ENCODE measurements at regions not wholly inside any gene's neighbourhood (a gene's known extent, or its start where the extent isn't known, plus 50 kb on each side); places are given as distances from the start of the nearest gene placed in this dataset.
"Not testable (repeated sequence)": the region's sequence is repeated elsewhere in the genome, so short reads cannot be mapped to it uniquely, and the experiment has no call there.

DNA sequence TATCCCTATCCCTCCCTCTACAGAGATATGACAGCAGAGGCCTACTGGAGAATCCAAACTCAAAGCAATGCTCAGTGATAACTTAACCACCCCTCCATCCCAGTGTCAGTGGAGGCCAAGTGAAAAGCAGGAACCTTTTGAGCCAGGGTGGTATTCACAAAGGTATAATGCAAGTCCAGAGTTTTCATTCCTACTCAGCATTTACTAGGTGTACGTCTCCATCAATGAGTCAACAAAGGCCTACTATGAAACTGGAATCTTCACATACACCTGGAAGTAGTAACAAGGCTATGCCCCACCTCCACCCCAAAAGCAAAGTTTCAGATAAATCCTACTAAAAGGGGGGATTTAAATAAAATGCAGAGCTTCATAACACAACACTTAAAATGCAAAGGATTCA is 4761.7 kb upstream of the OR11H1 start:
- peaks cover 14% of the 10 kb centered on the region for H3K9me3 ChIP-seq (ENCODE audit: low read length)
- H3K4me1 ChIP-seq (ENCODE audit: low read length); H3K36me3 ChIP-seq (ENCODE audit: insufficient read depth, low read length); H2AFZ ChIP-seq (ENCODE audit: low read length); H3K27me3 ChIP-seq (ENCODE audit: low read length); H3K9me2 ChIP-seq (replicated peaks; ENCODE audit: insufficient read depth, low read length); H3K27ac ChIP-seq (ENCODE audit: low read length); H4K20me1 ChIP-seq (ENCODE audit: insufficient read depth, low read depth, low read length); H3K4me3 ChIP-seq (ENCODE audit: low read length); H3K4me2 ChIP-seq (ENCODE audit: low read depth, low read length, poor library complexity, severe bottlenecking); H3K79me2 ChIP-seq (ENCODE audit: low read length); DNase-seq; H3K9ac ChIP-seq (ENCODE audit: low read length): not testable (repeated sequence)

DNA sequence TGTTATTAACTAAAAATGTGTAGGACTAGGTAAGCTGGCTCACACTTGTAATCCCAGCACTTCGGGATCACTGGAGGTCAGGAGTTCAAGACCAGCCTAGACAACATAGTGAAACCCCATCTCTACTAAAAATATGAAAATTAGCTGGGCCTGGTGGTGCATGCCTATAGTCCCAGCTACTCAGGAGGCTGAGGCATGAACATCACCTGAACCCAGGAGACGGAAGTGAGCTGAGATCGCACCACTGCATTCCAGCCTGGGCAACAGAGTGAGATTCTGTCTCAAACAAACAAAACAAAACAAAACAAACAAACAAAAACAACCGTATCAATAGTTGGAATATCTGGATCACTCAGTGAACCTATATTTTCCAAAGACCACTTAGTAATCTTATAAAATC is 4759.1 kb upstream of the OR11H1 start:
- H3K9ac ChIP-seq (ENCODE audit: low read length); H2AFZ ChIP-seq (ENCODE audit: low read length); H3K4me3 ChIP-seq (ENCODE audit: low read length); H4K20me1 ChIP-seq (ENCODE audit: insufficient read depth, low read depth, low read length); H3K27me3 ChIP-seq (ENCODE audit: low read length); H3K36me3 ChIP-seq (ENCODE audit: insufficient read depth, low read length); H3K4me2 ChIP-seq (ENCODE audit: low read depth, low read length, poor library complexity, severe bottlenecking); DNase-seq; H3K9me2 ChIP-seq (replicated peaks; ENCODE audit: insufficient read depth, low read length); H3K27ac ChIP-seq (ENCODE audit: low read length); H3K79me2 ChIP-seq (ENCODE audit: low read length); H3K4me1 ChIP-seq (ENCODE audit: low read length): not testable (repeated sequence)
- H3K9me3 ChIP-seq (ENCODE audit: low read length), result peaks cover 25% of the 10 kb centered on the region

GRCh38 chr22:10771744-10772143 is 4756.2 kb upstream of the OR11H1 start:
- not testable (repeated sequence) for H3K9ac ChIP-seq (ENCODE audit: low read length); H3K4me1 ChIP-seq (ENCODE audit: low read length); H3K36me3 ChIP-seq (ENCODE audit: insufficient read depth, low read length); H4K20me1 ChIP-seq (ENCODE audit: insufficient read depth, low read depth, low read length); H3K4me2 ChIP-seq (ENCODE audit: low read depth, low read length, poor library complexity, severe bottlenecking); H3K79me2 ChIP-seq (ENCODE audit: low read length); H3K4me3 ChIP-seq (ENCODE audit: low read length); H3K27ac ChIP-seq (ENCODE audit: low read length); H2AFZ ChIP-seq (ENCODE audit: low read length); H3K9me2 ChIP-seq (replicated peaks; ENCODE audit: insufficient read depth, low read length); H3K27me3 ChIP-seq (ENCODE audit: low read length); DNase-seq
- peaks cover 35% of the 10 kb centered on the region for H3K9me3 ChIP-seq (ENCODE audit: low read length)

DNA sequence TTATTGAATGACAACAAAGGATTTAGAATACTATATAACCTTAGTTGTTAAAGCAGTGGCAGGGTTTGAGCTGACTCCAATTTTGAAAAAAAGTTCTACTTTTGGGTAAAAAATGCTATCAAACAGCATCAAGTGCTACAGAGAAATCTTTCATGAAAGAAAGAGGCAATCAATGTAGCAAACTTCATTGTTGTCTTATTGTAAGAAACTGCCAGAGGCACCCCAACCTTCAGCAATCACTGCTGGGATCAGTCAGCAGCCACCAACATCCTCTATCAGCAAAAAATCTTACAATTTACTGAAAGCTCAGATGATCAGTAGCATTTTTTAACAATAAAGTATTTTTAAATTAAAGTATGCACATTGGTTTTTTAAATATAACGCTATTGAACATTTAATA is 4754.7 kb upstream of the OR11H1 start:
- H3K9ac ChIP-seq (ENCODE audit: low read length); H3K9me2 ChIP-seq (replicated peaks; ENCODE audit: insufficient read depth, low read length); H3K27me3 ChIP-seq (ENCODE audit: low read length); H3K4me2 ChIP-seq (ENCODE audit: low read depth, low read length, poor library complexity, severe bottlenecking); DNase-seq; H3K36me3 ChIP-seq (ENCODE audit: insufficient read depth, low read length); H3K27ac ChIP-seq (ENCODE audit: low read length); H3K4me3 ChIP-seq (ENCODE audit: low read length); H3K79me2 ChIP-seq (ENCODE audit: low read length); H4K20me1 ChIP-seq (ENCODE audit: insufficient read depth, low read depth, low read length); H3K4me1 ChIP-seq (ENCODE audit: low read length); H2AFZ ChIP-seq (ENCODE audit: low read length): not testable (repeated sequence)
- H3K9me3 ChIP-seq (ENCODE audit: low read length), result peaks cover 33% of the 10 kb centered on the region

DNA sequence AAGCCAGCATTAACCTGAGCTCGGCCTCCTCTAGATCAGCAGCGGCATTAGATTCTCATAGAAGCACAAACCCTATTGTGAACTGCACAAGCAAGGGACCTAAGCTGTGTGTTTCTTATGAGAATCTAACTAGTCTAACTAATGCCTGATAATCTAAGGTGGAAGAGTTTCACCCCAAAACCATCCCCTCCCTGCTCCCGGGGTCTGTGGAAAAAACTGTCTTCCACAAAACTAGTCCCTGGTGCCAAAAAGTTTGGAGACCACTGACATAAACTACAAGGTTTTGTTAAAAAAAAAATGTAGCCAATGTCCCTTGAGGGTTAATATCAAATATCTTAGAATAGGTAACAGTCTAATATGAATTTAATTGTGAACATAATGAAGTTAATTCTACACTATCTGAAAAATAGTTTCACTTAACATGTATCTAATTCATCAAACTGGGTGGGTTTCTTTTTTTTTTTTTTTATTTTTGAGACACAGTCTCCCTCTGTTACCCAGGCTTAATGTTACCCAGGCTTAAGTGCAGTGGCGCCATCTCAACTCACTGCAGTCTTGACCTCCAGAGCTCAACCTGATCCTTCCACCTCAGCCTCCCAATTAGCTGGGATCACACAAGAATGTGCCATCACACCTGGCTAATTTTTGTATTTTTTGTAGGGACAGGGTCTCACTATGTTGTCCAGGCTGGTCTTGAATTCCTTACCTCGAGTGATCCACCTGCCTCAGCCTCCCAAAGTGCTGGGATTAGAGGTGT is 4752.2 kb upstream of the OR11H1 start:
- H3K27ac ChIP-seq (ENCODE audit: low read length); H3K4me1 ChIP-seq (ENCODE audit: low read length); H4K20me1 ChIP-seq (ENCODE audit: insufficient read depth, low read depth, low read length); H3K9ac ChIP-seq (ENCODE audit: low read length); H3K79me2 ChIP-seq (ENCODE audit: low read length); DNase-seq; H3K9me2 ChIP-seq (replicated peaks; ENCODE audit: insufficient read depth, low read length); H3K4me2 ChIP-seq (ENCODE audit: low read depth, low read length, poor library complexity, severe bottlenecking); H3K4me3 ChIP-seq (ENCODE audit: low read length); H3K27me3 ChIP-seq (ENCODE audit: low read length); H3K36me3 ChIP-seq (ENCODE audit: insufficient read depth, low read length); H2AFZ ChIP-seq (ENCODE audit: low read length): not testable (repeated sequence)
- H3K9me3 ChIP-seq (ENCODE audit: low read length), result peaks cover 41% of the 10 kb centered on the region

- not testable (repeated sequence) for H3K4me3 ChIP-seq (ENCODE audit: low read length); H3K79me2 ChIP-seq (ENCODE audit: low read length); H4K20me1 ChIP-seq (ENCODE audit: insufficient read depth, low read depth, low read length); H3K4me2 ChIP-seq (ENCODE audit: low read depth, low read length, poor library complexity, severe bottlenecking); H3K36me3 ChIP-seq (ENCODE audit: insufficient read depth, low read length); H3K27ac ChIP-seq (ENCODE audit: low read length); H3K4me1 ChIP-seq (ENCODE audit: low read length); DNase-seq; H3K9ac ChIP-seq (ENCODE audit: low read length); H3K27me3 ChIP-seq (ENCODE audit: low read length); H2AFZ ChIP-seq (ENCODE audit: low read length); H3K9me2 ChIP-seq (replicated peaks; ENCODE audit: insufficient read depth, low read length)
- peaks cover 44% of the 10 kb centered on the region for H3K9me3 ChIP-seq (ENCODE audit: low read length)
Measured at GRCh38 chr22:10776358-10776729, 4751.6 kb upstream of the OR11H1 start.

DNA sequence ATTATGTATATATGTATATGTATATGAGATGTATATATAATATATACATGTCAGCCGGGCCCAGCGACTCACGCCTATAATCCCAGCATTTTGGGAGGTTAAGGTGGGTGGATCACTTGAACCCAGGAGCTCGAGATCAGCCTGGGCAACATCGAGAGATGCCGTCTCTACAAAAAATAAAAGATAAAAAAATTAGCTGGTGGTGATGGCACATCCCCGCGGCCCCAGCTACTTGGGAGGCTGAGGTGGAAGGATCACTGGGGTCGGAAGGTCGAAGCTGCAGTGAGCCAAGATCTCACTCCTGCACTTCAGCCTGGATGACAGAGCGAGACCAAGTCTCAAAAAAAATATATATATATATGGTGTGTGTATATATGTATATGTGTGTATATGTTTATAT is 4750.3 kb upstream of the OR11H1 start:
- H2AFZ ChIP-seq (ENCODE audit: low read length); H3K27me3 ChIP-seq (ENCODE audit: low read length); H3K4me2 ChIP-seq (ENCODE audit: low read depth, low read length, poor library complexity, severe bottlenecking); H4K20me1 ChIP-seq (ENCODE audit: insufficient read depth, low read depth, low read length); H3K36me3 ChIP-seq (ENCODE audit: insufficient read depth, low read length); DNase-seq; H3K9me2 ChIP-seq (replicated peaks; ENCODE audit: insufficient read depth, low read length); H3K79me2 ChIP-seq (ENCODE audit: low read length); H3K27ac ChIP-seq (ENCODE audit: low read length); H3K9ac ChIP-seq (ENCODE audit: low read length); H3K4me1 ChIP-seq (ENCODE audit: low read length); H3K4me3 ChIP-seq (ENCODE audit: low read length): not testable (repeated sequence)
- H3K9me3 ChIP-seq (ENCODE audit: low read length), result peaks cover 46% of the 10 kb centered on the region

DNA sequence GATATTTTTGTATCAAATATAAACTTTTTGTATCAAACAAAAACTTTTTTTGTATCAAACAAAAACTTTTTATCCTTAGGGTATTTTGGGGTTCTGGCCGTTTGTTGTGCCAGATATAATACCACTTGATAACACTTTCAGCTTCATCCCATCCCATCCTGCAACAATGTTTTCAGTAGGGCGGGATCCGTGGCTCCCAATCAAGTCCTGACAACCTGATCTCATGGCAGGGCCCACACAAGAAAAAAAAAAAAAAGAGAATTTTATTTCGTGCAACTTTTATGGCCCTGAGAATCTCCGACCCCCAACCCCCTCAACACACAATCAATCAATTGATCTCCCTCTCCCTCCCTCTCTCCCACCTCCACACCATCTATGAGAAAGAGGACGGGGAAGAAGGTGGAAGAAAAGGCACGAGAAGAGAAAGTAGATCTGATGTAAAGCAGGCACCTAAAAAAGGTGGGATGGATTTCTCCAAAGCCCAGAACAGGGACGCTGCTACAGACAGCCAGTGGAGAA is 4749.6 kb upstream of the OR11H1 start:
- no peaks in the 10 kb centered on the region for H3K27me3 ChIP-seq (ENCODE audit: low read length)
- no peak overlapping the region for H2AFZ ChIP-seq (ENCODE audit: low read length)
- H3K4me3 ChIP-seq (ENCODE audit: low read length), result no peak overlapping the region
- H3K79me2 ChIP-seq (ENCODE audit: low read length), result no peaks in the 10 kb centered on the region
- no peaks in the 10 kb centered on the region for H3K4me1 ChIP-seq (ENCODE audit: low read length)
- no peak for DNase-seq
- no peak overlapping the region for H3K9ac ChIP-seq (ENCODE audit: low read length)
- no peaks in the 10 kb centered on the region for H4K20me1 ChIP-seq (ENCODE audit: insufficient read depth, low read depth, low read length)
- no peaks in the 10 kb centered on the region for H3K9me2 ChIP-seq (replicated peaks; ENCODE audit: insufficient read depth, low read length)
- no peaks in the 10 kb centered on the region for H3K36me3 ChIP-seq (ENCODE audit: insufficient read depth, low read length)
- peaks cover 44% of the 10 kb centered on the region for H3K9me3 ChIP-seq (ENCODE audit: low read length)
- no peak overlapping the region for H3K4me2 ChIP-seq (ENCODE audit: low read depth, low read length, poor library complexity, severe bottlenecking)
- H3K27ac ChIP-seq (ENCODE audit: low read length), result no peak overlapping the region

GRCh38 chr22:10779200-10779599 is 4748.8 kb upstream of the OR11H1 start:
- peaks cover 44% of the 10 kb centered on the region for H3K9me3 ChIP-seq (ENCODE audit: low read length)
- H3K79me2 ChIP-seq (ENCODE audit: low read length); H3K4me1 ChIP-seq (ENCODE audit: low read length); H3K27ac ChIP-seq (ENCODE audit: low read length); H3K4me2 ChIP-seq (ENCODE audit: low read depth, low read length, poor library complexity, severe bottlenecking); H4K20me1 ChIP-seq (ENCODE audit: insufficient read depth, low read depth, low read length); H3K9me2 ChIP-seq (replicated peaks; ENCODE audit: insufficient read depth, low read length); H3K36me3 ChIP-seq (ENCODE audit: insufficient read depth, low read length); H3K9ac ChIP-seq (ENCODE audit: low read length); H3K4me3 ChIP-seq (ENCODE audit: low read length); H2AFZ ChIP-seq (ENCODE audit: low read length); DNase-seq; H3K27me3 ChIP-seq (ENCODE audit: low read length): not testable (repeated sequence)
